ENCODE measurements at regions not wholly inside any gene's neighbourhood (a gene's known extent, or its start where the extent isn't known, plus 50 kb on each side); places are given as distances from the start of the nearest gene placed in this dataset.

DNA sequence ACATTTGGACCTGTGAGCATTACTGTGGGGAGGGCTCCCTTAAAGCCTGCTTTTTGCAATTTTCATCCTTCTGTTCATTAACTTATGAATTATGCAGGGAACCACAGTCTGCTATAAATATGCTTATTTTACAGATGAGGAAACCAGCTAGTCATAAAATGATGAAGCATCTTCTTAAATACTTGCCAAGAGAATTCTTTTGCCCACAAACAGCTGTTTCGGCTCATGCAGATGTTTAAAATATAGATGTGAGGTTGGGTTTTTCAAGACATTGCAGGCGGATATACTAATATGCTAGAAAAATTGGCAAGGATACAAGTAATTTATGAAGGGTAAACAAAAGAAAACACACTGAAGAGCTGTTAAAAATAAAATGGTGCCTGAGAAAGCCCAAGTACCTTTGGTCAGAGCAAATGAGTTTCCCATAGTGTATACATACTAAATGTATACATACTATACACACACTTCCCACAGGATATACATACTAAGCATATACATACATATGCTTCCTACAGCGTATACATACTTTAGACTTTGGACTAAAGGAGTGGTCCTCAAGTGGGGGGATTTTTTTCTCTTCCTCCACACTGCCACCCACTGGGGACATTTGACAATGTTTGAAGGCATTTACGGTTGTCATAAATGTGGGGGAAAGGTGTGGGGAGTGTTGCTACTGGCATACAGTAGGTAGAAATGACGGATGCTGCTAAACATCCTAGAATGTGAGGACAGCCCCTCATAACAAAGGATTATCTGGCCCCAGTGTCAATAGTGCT is 164.9 kb upstream of the CSNK1A1L start:
- TF ChIP-seq YY1 (IDR thresholded peaks at IDR 0.05; ENCODE audit: insufficient read depth, insufficient read length) (no peak), SUZ12 (IDR thresholded peaks at IDR 0.05; ENCODE audit: extremely low read depth, insufficient read depth, insufficient read length) (no peak)

Measured in NT2/D1 (cell line).